GM12891 (cell line): ENCODE measurements at regions not wholly inside any gene's neighbourhood (a gene's known extent, or its start where the extent isn't known, plus 50 kb on each side); places are given as distances from the start of the nearest gene placed in this dataset.

Experiments used
- PAX5 ChIP-seq: IDR thresholded peaks from 2 replicates; pipeline ENCODE4 v1.6.1; 2011; ENCODE audit warnings: low read length, moderate library complexity, mild to moderate bottlenecking; ENCODE audit not compliant: insufficient read depth, severe bottlenecking
- POLR2A ChIP-seq: IDR thresholded peaks from 2 replicates; pipeline ENCODE4 v1.6.1; 2011; ENCODE audit warnings: low read depth, low read length, control low read depth
- POLR2AphosphoS5 ChIP-seq: IDR thresholded peaks from 2 replicates; pipeline ENCODE4 v1.6.1; 2011; ENCODE audit warnings: low read depth, low read length, control low read depth
- POU2F2 ChIP-seq: IDR thresholded peaks from 2 replicates; pipeline ENCODE4 v1.6.1; 2011; ENCODE audit warnings: low read depth, mild to moderate bottlenecking, control low read depth, low read length, moderate library complexity

GRCh38 chr13:63367522-63368198, 1952.0 kb upstream of the PCDH20 start:
- TF ChIP-seq POLR2A (no peak), POLR2AphosphoS5 (no peak), POU2F2 (no peak), PAX5 (no peak)
